ENCODE measurements at regions not wholly inside any gene's neighbourhood (a gene's known extent, or its start where the extent isn't known, plus 50 kb on each side); places are given as distances from the start of the nearest gene placed in this dataset.

- DNase-seq (no peak), ATAC-seq (no peak)
- no peaks in the 10 kb centered on the region for H3K4me1 ChIP-seq
- intact Hi-C loops (cut with DNase I), result no loop called here
- no peaks in the 10 kb centered on the region for H3K9me3 ChIP-seq
- no peak overlapping the region for H3K27ac ChIP-seq
- TF ChIP-seq CTCF (IDR thresholded peaks at IDR 0.05), result no peak
- no peaks in the 10 kb centered on the region for H3K36me3 ChIP-seq
- 36 to 43% methylated on average over 6 of the region's 6 CpGs for WGBS, 2 donors
- peaks cover 0 to 50% (median 19%) of the 10 kb centered on the region in 7 donors for H3K27me3 ChIP-seq
- H3K4me3 ChIP-seq, result no peak overlapping the region
These were observed 74.7 kb downstream of the LSM5 start for GRCh38 chr7:32415519-32415918.

GRCh38 chr7:32412471-32412870 is 77.7 kb downstream of the LSM5 start:
- no peak for DNase-seq
- H3K4me3 ChIP-seq, result no peak overlapping the region
- no peaks in the 10 kb centered on the region for H3K36me3 ChIP-seq
- no peak for TF ChIP-seq CTCF (IDR thresholded peaks at IDR 0.05)
- H3K9me3 ChIP-seq, result no peaks in the 10 kb centered on the region
- WGBS, 2 donors, result 61 to 70% methylated on average over 4 of the region's 4 CpGs
- intact Hi-C loops (cut with DNase I), result no loop called here
- no peaks in the 10 kb centered on the region for H3K4me1 ChIP-seq
- peaks cover 0 to 27% (median 13%) of the 10 kb centered on the region in 7 donors for H3K27me3 ChIP-seq
- H3K27ac ChIP-seq, result no peak overlapping the region
- no peak for ATAC-seq

- ATAC-seq (no peak), DNase-seq (no peak)
- 63 to 82% methylated on average over 2 of the region's 2 CpGs for WGBS, 2 donors
- Histone ChIP-seq H3K4me1 (no peaks in the 10 kb centered on the region), H3K9me3 (no peaks in the 10 kb centered on the region), H3K27ac (no peak overlapping the region), H3K27me3 (peaks cover 0 to 21% (median 0%) of the 10 kb centered on the region in 7 donors), H3K36me3 (no peaks in the 10 kb centered on the region), H3K4me3 (no peak overlapping the region)
- TF ChIP-seq CTCF (IDR thresholded peaks at IDR 0.05), result no peak
- intact Hi-C loops (cut with DNase I), result no loop called here
These were observed 79.6 kb downstream of the LSM5 start for GRCh38 chr7:32410545-32410944.

GRCh38 chr7:32406386-32406785 is 83.8 kb downstream of the LSM5 start:
- H3K9me3 ChIP-seq, result no peaks in the 10 kb centered on the region
- H3K4me1 ChIP-seq, result no peaks in the 10 kb centered on the region
- H3K36me3 ChIP-seq, result no peaks in the 10 kb centered on the region
- H3K27me3 ChIP-seq, result peaks cover 0 to 7% (median 0%) of the 10 kb centered on the region in 7 donors
- 0 to 28% methylated on average over 1 of the region's 1 CpG for WGBS, 2 donors
- no peak for TF ChIP-seq CTCF (IDR thresholded peaks at IDR 0.05)
- H3K27ac ChIP-seq, result no peak overlapping the region
- DNase-seq (no peak), ATAC-seq (no peak)
- H3K4me3 ChIP-seq, result no peak overlapping the region
- intact Hi-C loops (cut with DNase I), result no loop called here
